Heart right ventricle (tissue), 16 donors: ENCODE measurements at regions not wholly inside any gene's neighbourhood (a gene's known extent, or its start where the extent isn't known, plus 50 kb on each side); places are given as distances from the start of the nearest gene placed in this dataset.
"Not testable (repeated sequence)": the region's sequence is repeated elsewhere in the genome, so short reads cannot be mapped to it uniquely, and the experiment has no call there.

Source experiments
- ATAC-seq, 8 donors: fragments of 200-7000 bp; cut with Tn5 transposase; one replicate each; pipeline ENCODE4 v1.9.1; 2020; ENCODE audit warnings: mild to moderate bottlenecking in 8 of 8, moderate library complexity in 8 of 8, moderate number of reproducible peaks in 1 of 8
- DNase-seq, 2 donors: peaks; one replicate each; pipeline ENCODE4 v3.0.0-alpha.2; 2020
- H3K27ac ChIP-seq, 10 donors: fragments of 200-600 bp; sonication (generic) in 2 of 10; one replicate each; pipeline versions ENCODE4 v1.5.0 to v1.8.0; 2020 to 2022; ENCODE audit warnings: mild to moderate bottlenecking in 3 of 10
- H3K27me3 ChIP-seq, 7 donors: fragments of 200-600 bp; one replicate each; pipeline ENCODE4 v1.8.0; 2021 to 2022; ENCODE audit warnings: mild to moderate bottlenecking in 2 of 7
- H3K36me3 ChIP-seq, 9 donors: fragments of 200-600 bp; sonication (generic) in 1 of 9; one replicate each; pipeline versions ENCODE4 v1.5.0 to v1.8.0; 2020 to 2022; ENCODE audit warnings: mild to moderate bottlenecking in 2 of 9
- H3K4me1 ChIP-seq, 9 donors: fragments of 200-600 bp; sonication (generic) in 1 of 9; one replicate each; pipeline versions ENCODE4 v1.5.0 to v1.8.0; 2020 to 2022; ENCODE audit warnings: mild to moderate bottlenecking in 4 of 9
- H3K4me3 ChIP-seq, 10 donors: fragments of 200-600 bp; sonication (generic) in 2 of 10; one replicate each; pipeline versions ENCODE4 v1.5.0 to v1.8.0; 2020 to 2022; ENCODE audit warnings: mild to moderate bottlenecking in 7 of 10, moderate library complexity in 2 of 10
- H3K9me3 ChIP-seq, 11 donors: fragments of 200-600 bp in 10 of 11; sonication (generic) in 2 of 11; one replicate each; pipeline versions ENCODE4 v1.5.0 to v1.8.0; 2013 to 2022; ENCODE audit warnings: mild to moderate bottlenecking in 2 of 11, control low read depth in 1 of 11, moderate library complexity in 1 of 11
- CTCF ChIP-seq, 9 donors: fragments of 200-600 bp; sonication (generic) in 2 of 9; IDR thresholded peaks; one replicate each; pipeline versions ENCODE4 v1.5.0 to v1.8.0; 2021 to 2022; ENCODE audit warnings: antibody characterized with exemption in 9 of 9, mild to moderate bottlenecking in 5 of 9, moderate library complexity in 1 of 9
- WGBS, 2 donors: extraction: QIAGEN DNeasy Blood & Tissue Kit; methylation state at CpG; one replicate each; pipeline ENCODE4 v1.1.7; 2013; ENCODE audit warnings: inconsistent platforms in 1 of 2; 5-methylcytosine and 5-hydroxymethylcytosine counted together
- intact Hi-C, 10 donors: fragments of 100-400 bp; cut with DNase I; formaldehyde crosslinking; loops; one replicate each; pipeline versions ENCODE4 v1.11.1 to v1.14.2; 2022
- donor health status: Arrhythmogenic right ventricular cardiomyopathy.
- donor health status: ischemic (EF 13 %, LVEDD 7.1; RV severe dilation, severe dysfunction).
- donor health status: healthy with polysubstance abuse.
- donor health status: DM: no; HTN: yes; CAD: no.
- donor health status: DM: no; HTN: no; CAD: no.
- donor health status: ischemic (EF 25% LVEDD 6.9; RV normal size, moderate dysfunction).
- donor health status: ischemic (EF 25% LVEDD 5.7; RV mildly dilated, moderate dysfunction).
- donor health status: healthy.
- donor health status: DM: yes; HTN: yes; CAD: no.
- donor health status: Ischemic cardiomyopathy.
- donor health status: ischemic (EF 35%, LVEDD 5.7; RV mildly dilated, moderate dysfunction).
- donor health status: nonischemic (EF 11% LVEDD 7.7; RV severe dilation, severe dysfunction).
- donor health status: DM: yes; HTN: yes; CAD: no.
- donor health status: PGD.
- donor health status: ischemic (EF 29% LVEDD 5.4; RV normal size, mild dysfunction).
- donor health status: nonischemic (EF 23%, LVEDD 6.1; RV moderate dilation, normal function).

GRCh38 chr14:83894568-83894967 is 1635.4 kb upstream of the FLRT2 start:
- Histone ChIP-seq H3K9me3 (no peaks in the 10 kb centered on the region), H3K27ac (no peak overlapping the region), H3K36me3 (no peaks in the 10 kb centered on the region), H3K27me3 (no peaks in the 10 kb centered on the region), H3K4me3 (no peak overlapping the region), H3K4me1 (no peaks in the 10 kb centered on the region)
- TF ChIP-seq CTCF (IDR thresholded peaks at IDR 0.05), result no peak
- DNase-seq (no peak), ATAC-seq (no peak)
- intact Hi-C loops, result no loop called here

GRCh38 chr14:83898558-83898957 is 1631.4 kb upstream of the FLRT2 start:
- H3K4me1 ChIP-seq, H3K36me3 ChIP-seq, DNase-seq, intact Hi-C loops, H3K4me3 ChIP-seq, ATAC-seq, H3K27ac ChIP-seq, H3K27me3 ChIP-seq: not testable (repeated sequence)
- 65 to 90% methylated on average over 2 of the region's 2 CpGs for WGBS, 2 donors
- H3K9me3 ChIP-seq, result peaks cover 0 to 10% (median 0%) of the 10 kb centered on the region in 11 donors

GRCh38 chr14:83899706-83900105 is 1630.2 kb upstream of the FLRT2 start:
- Histone ChIP-seq H3K27ac (no peak overlapping the region), H3K27me3 (no peaks in the 10 kb centered on the region), H3K36me3 (no peaks in the 10 kb centered on the region), H3K4me3 (no peak overlapping the region), H3K4me1 (no peaks in the 10 kb centered on the region), H3K9me3 (peaks cover 0 to 10% (median 0%) of the 10 kb centered on the region in 11 donors)
- WGBS, 2 donors, result 92 to 93% methylated on average over 3 of the region's 3 CpGs
- no peak for ATAC-seq
- DNase-seq, result no peak
- intact Hi-C loops, result no loop called here
- no peak for TF ChIP-seq CTCF (IDR thresholded peaks at IDR 0.05)

- 91 to 100% methylated on average over 1 of the region's 1 CpG for WGBS, 2 donors
- H3K36me3 ChIP-seq, result no peaks in the 10 kb centered on the region
- H3K9me3 ChIP-seq, result peaks cover 0 to 7% (median 0%) of the 10 kb centered on the region in 11 donors
- TF ChIP-seq CTCF (IDR thresholded peaks at IDR 0.05), result no peak
- H3K4me1 ChIP-seq, result no peaks in the 10 kb centered on the region
- intact Hi-C loops, result no loop called here
- ATAC-seq, result no peak
- no peaks in the 10 kb centered on the region for H3K27me3 ChIP-seq
- no peak for DNase-seq
- no peak overlapping the region for H3K27ac ChIP-seq
- H3K4me3 ChIP-seq, result no peak overlapping the region
Measured at GRCh38 chr14:83905157-83905556, 1624.8 kb upstream of the FLRT2 start.

- DNase-seq, result no peak
- Histone ChIP-seq H3K27me3 (no peaks in the 10 kb centered on the region), H3K36me3 (no peaks in the 10 kb centered on the region), H3K4me1 (no peaks in the 10 kb centered on the region), H3K27ac (no peak overlapping the region), H3K9me3 (no peaks in the 10 kb centered on the region), H3K4me3 (no peak overlapping the region)
- intact Hi-C loops, result no loop called here
- no peak for TF ChIP-seq CTCF (IDR thresholded peaks at IDR 0.05)
- ATAC-seq, result no peak
- WGBS, 2 donors, result 92 to 94% methylated on average over 3 of the region's 3 CpGs
Measured at GRCh38 chr14:83908419-83908818, 1621.5 kb upstream of the FLRT2 start.
